ENCODE measurements at regions not wholly inside any gene's neighbourhood (a gene's known extent, or its start where the extent isn't known, plus 50 kb on each side); places are given as distances from the start of the nearest gene placed in this dataset.

- intact Hi-C loops (cut with DNase I): loop anchor here in 8 of 10 donors (5.0 to 10.0 kb wide), 9 partner anchors 155 to 405 kb away; no protein-coding TSS in a partner anchor
- no peaks in the 10 kb centered on the region for H3K36me3 ChIP-seq
- H3K4me3 ChIP-seq: no peak overlapping the region
- H3K27ac ChIP-seq: no peak overlapping the region
- peaks cover 0 to 9% (median 0%) of the 10 kb centered on the region in 9 donors for H3K27me3 ChIP-seq
- H3K9me3 ChIP-seq: no peaks in the 10 kb centered on the region
- DNase-seq (no peak), ATAC-seq (no peak)
- peaks cover 0 to 26% (median 7%) of the 10 kb centered on the region in 12 donors for H3K4me1 ChIP-seq
- WGBS, 4 donors: 82 to 93% (median 89%) methylated on average over 15 of the region's 15 CpGs
- TF ChIP-seq CTCF (IDR thresholded peaks at IDR 0.05): no peak
- TF ChIP-seq POLR2A (IDR thresholded peaks at IDR 0.05): no peak
Observed at GRCh38 chr5:10859393-10860195, 98.6 kb upstream of the DAP start.

GRCh38 chr5:10858945-10859344, 97.9 kb upstream of the DAP start:
- H3K27me3 ChIP-seq: peaks cover 0 to 9% (median 0%) of the 10 kb centered on the region in 9 donors
- ATAC-seq: no peak
- no peak for DNase-seq
- no peak for TF ChIP-seq CTCF (IDR thresholded peaks at IDR 0.05)
- no peak for TF ChIP-seq POLR2A (IDR thresholded peaks at IDR 0.05)
- H3K4me3 ChIP-seq: no peak overlapping the region
- H3K27ac ChIP-seq: no peak overlapping the region
- no peaks in the 10 kb centered on the region for H3K9me3 ChIP-seq
- intact Hi-C loops (cut with DNase I): loop anchor here in 6 of 10 donors (5.0 to 10.0 kb wide), 8 partner anchors 154 to 404 kb away; no protein-coding TSS in a partner anchor
- WGBS, 4 donors: 82 to 89% (median 86%) methylated on average over 9 of the region's 9 CpGs
- no peaks in the 10 kb centered on the region for H3K36me3 ChIP-seq
- peaks cover 0 to 33% (median 7%) of the 10 kb centered on the region in 12 donors for H3K4me1 ChIP-seq

GRCh38 chr5:10858307-10858706, 97.3 kb upstream of the DAP start:
- Histone ChIP-seq H3K9me3 (no peaks in the 10 kb centered on the region), H3K27me3 (peaks cover 0 to 9% (median 0%) of the 10 kb centered on the region in 9 donors), H3K4me1 (peaks cover 0 to 33% (median 7%) of the 10 kb centered on the region in 12 donors), H3K36me3 (no peaks in the 10 kb centered on the region), H3K27ac (no peak overlapping the region), H3K4me3 (no peak overlapping the region)
- 70 to 76% (median 73%) methylated on average over 5 of the region's 5 CpGs for WGBS, 4 donors
- no peak for ATAC-seq
- TF ChIP-seq POLR2A (IDR thresholded peaks at IDR 0.05) (no peak), CTCF (IDR thresholded peaks at IDR 0.05) (no peak)
- no peak for DNase-seq
- intact Hi-C loops (cut with DNase I): loop anchor here in 6 of 10 donors (5.0 to 10.0 kb wide), 8 partner anchors 154 to 404 kb away; no protein-coding TSS in a partner anchor

GRCh38 chr5:10857338-10857733, 96.3 kb upstream of the DAP start:
- intact Hi-C loops (cut with DNase I): loop anchor here in 7 of 10 donors (2.0 to 10.0 kb wide), 10 partner anchors 153 to 403 kb away; no protein-coding TSS in a partner anchor
- TF ChIP-seq POLR2A (IDR thresholded peaks at IDR 0.05) (no peak), CTCF (IDR thresholded peaks at IDR 0.05) (no peak)
- no peak overlapping the region for H3K27ac ChIP-seq
- DNase-seq (no peak), ATAC-seq (no peak)
- peak overlapping the region in 5 of 12 donors; percentile 0 to 38 (median 6) for H3K4me3 ChIP-seq
- H3K36me3 ChIP-seq: no peaks in the 10 kb centered on the region
- no peaks in the 10 kb centered on the region for H3K9me3 ChIP-seq
- peaks cover 0 to 33% (median 7%) of the 10 kb centered on the region in 12 donors for H3K4me1 ChIP-seq
- WGBS, 4 donors: 24 to 32% (median 30%) methylated on average over 7 to 11 of the region's 11 CpGs
- peaks cover 0 to 9% (median 0%) of the 10 kb centered on the region in 9 donors for H3K27me3 ChIP-seq

Data from heart left ventricle (tissue), 16 donors.